ENCODE measurements at regions not wholly inside any gene's neighbourhood (a gene's known extent, or its start where the extent isn't known, plus 50 kb on each side); places are given as distances from the start of the nearest gene placed in this dataset.
"Not testable (repeated sequence)": the region's sequence is repeated elsewhere in the genome, so short reads cannot be mapped to it uniquely, and the experiment has no call there.

- Histone ChIP-seq H3K4me3 (ENCODE audit: low read depth, low read length) (no peak overlapping the region), H3K36me3 (ENCODE audit: control insufficient read depth, insufficient read depth, low read length) (no peaks in the 10 kb centered on the region), H3K9me3 (ENCODE audit: control insufficient read depth, insufficient read depth, low read length) (no peaks in the 10 kb centered on the region), H3K27me3 (ENCODE audit: control insufficient read depth, insufficient read depth, low read length) (no peaks in the 10 kb centered on the region), H3K9ac (ENCODE audit: low read depth, low read length) (no peak overlapping the region), H3K4me1 (ENCODE audit: control insufficient read depth, insufficient read depth, low read length) (no peaks in the 10 kb centered on the region)
Measured at GRCh38 chr13:38463048-38463447, 113.4 kb downstream of the UFM1 start.

DNA sequence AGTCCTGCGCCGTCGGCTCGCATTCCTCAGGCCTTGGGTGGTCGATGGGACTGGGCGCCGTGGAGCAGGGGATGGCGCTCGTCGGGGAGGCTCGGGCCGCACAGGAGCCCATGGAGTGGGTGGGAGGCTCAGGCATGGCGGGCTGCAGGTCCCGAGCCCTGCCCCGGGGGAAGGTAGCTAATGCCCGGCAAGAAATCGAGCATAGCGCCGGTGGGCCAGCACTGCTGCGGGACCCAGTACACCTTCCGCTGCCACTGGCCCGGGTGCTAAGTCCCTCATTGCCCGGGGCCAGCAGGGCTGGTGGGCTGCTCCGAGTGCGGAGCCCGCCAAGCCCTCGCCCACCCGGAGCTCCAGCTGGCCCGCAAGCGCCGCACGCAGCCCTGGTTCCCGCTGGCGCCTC is 122.8 kb downstream of the UFM1 start:
- not testable (repeated sequence) for H3K9ac ChIP-seq (ENCODE audit: low read depth, low read length); H3K4me3 ChIP-seq (ENCODE audit: low read depth, low read length); H3K27me3 ChIP-seq (ENCODE audit: control insufficient read depth, insufficient read depth, low read length); H3K4me1 ChIP-seq (ENCODE audit: control insufficient read depth, insufficient read depth, low read length); H3K9me3 ChIP-seq (ENCODE audit: control insufficient read depth, insufficient read depth, low read length); H3K36me3 ChIP-seq (ENCODE audit: control insufficient read depth, insufficient read depth, low read length)

DNA sequence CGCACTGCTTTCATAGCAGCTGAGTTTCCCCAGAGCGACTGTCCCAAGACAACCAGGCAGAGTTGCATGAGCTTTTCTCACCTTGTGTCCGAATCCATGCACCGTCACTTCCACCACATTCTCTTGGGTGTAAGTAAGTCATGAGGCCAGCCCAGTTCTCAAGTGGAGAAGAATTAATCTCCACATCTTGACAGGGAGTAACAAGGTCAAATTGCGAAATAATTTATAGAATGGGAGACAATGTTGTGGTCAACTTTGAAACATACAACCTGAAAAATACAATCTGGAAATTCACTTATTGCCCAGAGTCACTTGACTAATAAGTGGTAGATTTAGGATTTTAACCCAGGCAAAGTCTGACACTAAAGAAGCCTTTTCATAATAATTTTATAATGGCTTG is 123.7 kb downstream of the UFM1 start:
- no peaks in the 10 kb centered on the region for H3K9me3 ChIP-seq (ENCODE audit: control insufficient read depth, insufficient read depth, low read length)
- H3K36me3 ChIP-seq (ENCODE audit: control insufficient read depth, insufficient read depth, low read length): no peaks in the 10 kb centered on the region
- no peak overlapping the region for H3K9ac ChIP-seq (ENCODE audit: low read depth, low read length)
- H3K4me3 ChIP-seq (ENCODE audit: low read depth, low read length): no peak overlapping the region
- no peaks in the 10 kb centered on the region for H3K27me3 ChIP-seq (ENCODE audit: control insufficient read depth, insufficient read depth, low read length)
- H3K4me1 ChIP-seq (ENCODE audit: control insufficient read depth, insufficient read depth, low read length): no peaks in the 10 kb centered on the region

DNA sequence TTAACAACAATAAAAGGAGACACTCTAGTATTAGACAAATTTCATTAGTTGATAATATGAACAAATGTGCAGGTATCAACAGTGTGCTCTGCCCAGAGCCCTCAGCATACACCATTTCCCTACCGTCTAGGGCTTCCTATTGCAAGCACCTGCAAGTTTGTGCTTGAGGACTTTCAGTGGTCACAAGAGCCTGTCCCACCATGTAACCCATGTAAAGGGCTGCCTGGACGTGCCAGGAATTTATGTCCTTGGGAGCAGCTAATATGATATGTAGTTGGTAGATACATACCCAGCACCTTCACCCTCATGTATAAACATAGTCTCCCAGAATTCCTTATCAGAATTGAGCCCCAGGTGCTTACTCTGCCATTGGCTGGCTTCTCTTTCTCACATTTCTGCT is 128.0 kb downstream of the UFM1 start:
- no peaks in the 10 kb centered on the region for H3K9me3 ChIP-seq (ENCODE audit: control insufficient read depth, insufficient read depth, low read length)
- no peak overlapping the region for H3K9ac ChIP-seq (ENCODE audit: low read depth, low read length)
- H3K36me3 ChIP-seq (ENCODE audit: control insufficient read depth, insufficient read depth, low read length): no peaks in the 10 kb centered on the region
- H3K4me1 ChIP-seq (ENCODE audit: control insufficient read depth, insufficient read depth, low read length): no peaks in the 10 kb centered on the region
- no peak overlapping the region for H3K4me3 ChIP-seq (ENCODE audit: low read depth, low read length)
- H3K27me3 ChIP-seq (ENCODE audit: control insufficient read depth, insufficient read depth, low read length): no peaks in the 10 kb centered on the region

- Histone ChIP-seq H3K9ac (ENCODE audit: low read depth, low read length) (no peak overlapping the region), H3K36me3 (ENCODE audit: control insufficient read depth, insufficient read depth, low read length) (no peaks in the 10 kb centered on the region), H3K4me1 (ENCODE audit: control insufficient read depth, insufficient read depth, low read length) (no peaks in the 10 kb centered on the region), H3K4me3 (ENCODE audit: low read depth, low read length) (no peak overlapping the region), H3K27me3 (ENCODE audit: control insufficient read depth, insufficient read depth, low read length) (no peaks in the 10 kb centered on the region), H3K9me3 (ENCODE audit: control insufficient read depth, insufficient read depth, low read length) (no peaks in the 10 kb centered on the region)
Measured at GRCh38 chr13:38483623-38484022, 134.0 kb downstream of the UFM1 start.

DNA sequence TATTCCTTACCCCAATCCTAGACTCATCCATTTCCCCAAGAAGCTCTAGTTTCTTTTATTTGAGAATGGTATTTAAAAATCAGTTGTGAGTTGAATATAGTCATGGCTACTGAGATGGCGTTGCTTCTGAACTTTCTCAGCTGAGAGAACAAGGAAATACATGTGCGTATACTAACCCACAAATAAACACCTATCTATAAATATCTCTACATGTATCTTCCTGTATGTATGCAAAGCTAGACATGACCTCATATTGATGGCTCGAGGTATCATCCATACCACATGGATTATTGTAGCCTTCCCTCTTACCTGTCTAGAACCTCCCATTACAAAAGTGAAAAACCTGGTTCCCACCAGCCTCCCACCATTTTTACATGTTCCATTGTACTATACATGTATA is 141.0 kb downstream of the UFM1 start:
- no peak overlapping the region for H3K4me3 ChIP-seq (ENCODE audit: low read depth, low read length)
- no peaks in the 10 kb centered on the region for H3K9me3 ChIP-seq (ENCODE audit: control insufficient read depth, insufficient read depth, low read length)
- H3K27me3 ChIP-seq (ENCODE audit: control insufficient read depth, insufficient read depth, low read length): no peaks in the 10 kb centered on the region
- no peaks in the 10 kb centered on the region for H3K36me3 ChIP-seq (ENCODE audit: control insufficient read depth, insufficient read depth, low read length)
- H3K9ac ChIP-seq (ENCODE audit: low read depth, low read length): no peak overlapping the region
- H3K4me1 ChIP-seq (ENCODE audit: control insufficient read depth, insufficient read depth, low read length): no peaks in the 10 kb centered on the region

- Histone ChIP-seq H3K27me3 (ENCODE audit: control insufficient read depth, insufficient read depth, low read length) (no peaks in the 10 kb centered on the region), H3K36me3 (ENCODE audit: control insufficient read depth, insufficient read depth, low read length) (no peaks in the 10 kb centered on the region), H3K4me3 (ENCODE audit: low read depth, low read length) (no peak overlapping the region), H3K9me3 (ENCODE audit: control insufficient read depth, insufficient read depth, low read length) (no peaks in the 10 kb centered on the region), H3K9ac (ENCODE audit: low read depth, low read length) (no peak overlapping the region), H3K4me1 (ENCODE audit: control insufficient read depth, insufficient read depth, low read length) (no peaks in the 10 kb centered on the region)
Measured at GRCh38 chr13:38494445-38494844, 144.8 kb downstream of the UFM1 start.

GRCh38 chr13:38496917-38497316 is 147.3 kb downstream of the UFM1 start:
- Histone ChIP-seq H3K4me1 (ENCODE audit: control insufficient read depth, insufficient read depth, low read length) (no peaks in the 10 kb centered on the region), H3K9ac (ENCODE audit: low read depth, low read length) (no peak overlapping the region), H3K27me3 (ENCODE audit: control insufficient read depth, insufficient read depth, low read length) (no peaks in the 10 kb centered on the region), H3K4me3 (ENCODE audit: low read depth, low read length) (no peak overlapping the region), H3K36me3 (ENCODE audit: control insufficient read depth, insufficient read depth, low read length) (no peaks in the 10 kb centered on the region), H3K9me3 (ENCODE audit: control insufficient read depth, insufficient read depth, low read length) (no peaks in the 10 kb centered on the region)

GRCh38 chr13:38498271-38498670 is 148.6 kb downstream of the UFM1 start:
- H3K9ac ChIP-seq (ENCODE audit: low read depth, low read length): no peak overlapping the region
- no peaks in the 10 kb centered on the region for H3K4me1 ChIP-seq (ENCODE audit: control insufficient read depth, insufficient read depth, low read length)
- no peaks in the 10 kb centered on the region for H3K27me3 ChIP-seq (ENCODE audit: control insufficient read depth, insufficient read depth, low read length)
- no peaks in the 10 kb centered on the region for H3K36me3 ChIP-seq (ENCODE audit: control insufficient read depth, insufficient read depth, low read length)
- H3K4me3 ChIP-seq (ENCODE audit: low read depth, low read length): no peak overlapping the region
- H3K9me3 ChIP-seq (ENCODE audit: control insufficient read depth, insufficient read depth, low read length): no peaks in the 10 kb centered on the region

DNA sequence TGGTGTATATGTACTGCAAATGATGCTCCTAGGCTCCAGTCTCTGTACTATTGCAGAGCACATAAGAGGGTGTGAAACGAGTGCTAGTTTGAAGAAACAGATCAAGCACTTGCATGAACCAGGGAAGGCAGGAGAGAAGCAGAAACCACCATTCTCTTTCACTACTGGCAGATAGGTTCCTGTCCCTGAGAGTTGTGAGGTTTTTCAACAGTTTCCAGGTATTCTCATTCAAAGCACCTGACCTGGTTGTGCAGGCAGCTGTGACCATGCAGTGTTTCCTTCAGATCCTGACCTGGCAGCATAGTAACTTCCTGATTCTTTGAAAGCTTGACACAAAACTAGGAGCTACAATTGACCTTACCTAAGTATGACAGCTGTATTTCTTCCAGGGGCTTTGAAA is 164.9 kb downstream of the UFM1 start:
- Histone ChIP-seq H3K9ac (ENCODE audit: low read depth, low read length) (no peak overlapping the region), H3K4me1 (ENCODE audit: control insufficient read depth, insufficient read depth, low read length) (no peaks in the 10 kb centered on the region), H3K9me3 (ENCODE audit: control insufficient read depth, insufficient read depth, low read length) (no peaks in the 10 kb centered on the region), H3K27me3 (ENCODE audit: control insufficient read depth, insufficient read depth, low read length) (no peaks in the 10 kb centered on the region), H3K4me3 (ENCODE audit: low read depth, low read length) (no peak overlapping the region), H3K36me3 (ENCODE audit: control insufficient read depth, insufficient read depth, low read length) (no peaks in the 10 kb centered on the region)

GRCh38 chr13:38518328-38518727 is 168.5 kb upstream of the FREM2 start:
- H3K27me3 ChIP-seq (ENCODE audit: control insufficient read depth, insufficient read depth, low read length): no peaks in the 10 kb centered on the region
- no peaks in the 10 kb centered on the region for H3K9me3 ChIP-seq (ENCODE audit: control insufficient read depth, insufficient read depth, low read length)
- no peaks in the 10 kb centered on the region for H3K4me1 ChIP-seq (ENCODE audit: control insufficient read depth, insufficient read depth, low read length)
- no peaks in the 10 kb centered on the region for H3K36me3 ChIP-seq (ENCODE audit: control insufficient read depth, insufficient read depth, low read length)
- H3K9ac ChIP-seq (ENCODE audit: low read depth, low read length): no peak overlapping the region
- no peak overlapping the region for H3K4me3 ChIP-seq (ENCODE audit: low read depth, low read length)

DNA sequence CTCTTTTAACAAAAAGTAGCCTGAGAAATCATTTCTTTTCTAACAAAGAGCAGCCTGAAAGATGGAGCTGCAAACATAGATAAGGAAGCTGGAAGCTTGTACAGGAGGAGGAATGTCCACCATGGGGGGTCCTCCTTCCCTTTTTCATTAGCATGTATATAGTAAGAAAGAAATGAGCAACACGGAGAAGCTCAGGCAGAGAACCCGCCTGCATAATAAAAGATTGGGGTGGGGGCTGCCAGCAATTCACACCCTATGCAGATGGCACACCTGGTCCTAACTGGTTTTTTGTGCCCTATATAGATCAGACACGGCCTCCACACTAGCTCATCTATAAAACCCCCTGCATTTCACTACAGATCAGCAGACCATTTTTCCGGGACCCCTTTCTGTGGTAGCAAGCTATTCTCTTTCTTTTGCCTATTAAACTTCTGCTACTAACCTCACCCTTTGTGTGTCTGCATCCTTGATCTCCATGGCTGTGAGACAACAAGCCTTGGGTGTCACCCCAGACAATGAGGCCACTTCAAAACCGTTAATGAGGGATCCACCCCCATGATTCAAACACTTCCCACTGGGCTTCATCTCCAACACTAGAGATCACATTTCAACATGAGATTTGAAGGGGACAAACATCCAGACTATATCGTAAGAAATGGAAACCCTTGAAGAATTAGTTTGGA is 167.5 kb upstream of the FREM2 start:
- no peaks in the 10 kb centered on the region for H3K4me1 ChIP-seq (ENCODE audit: control insufficient read depth, insufficient read depth, low read length)
- no peak overlapping the region for H3K9ac ChIP-seq (ENCODE audit: low read depth, low read length)
- no peaks in the 10 kb centered on the region for H3K9me3 ChIP-seq (ENCODE audit: control insufficient read depth, insufficient read depth, low read length)
- no peaks in the 10 kb centered on the region for H3K27me3 ChIP-seq (ENCODE audit: control insufficient read depth, insufficient read depth, low read length)
- H3K4me3 ChIP-seq (ENCODE audit: low read depth, low read length): no peak overlapping the region
- no peaks in the 10 kb centered on the region for H3K36me3 ChIP-seq (ENCODE audit: control insufficient read depth, insufficient read depth, low read length)

Data from iPS-15b (cell line).